H1 (cell line): ENCODE measurements at regions not wholly inside any gene's neighbourhood (a gene's known extent, or its start where the extent isn't known, plus 50 kb on each side); places are given as distances from the start of the nearest gene placed in this dataset.

ENCODE experiments used
- CTCF ChIA-PET: fragments of 300-600 bp; sonication (Branson Sonifier 250); formaldehyde crosslinking; loops from one replicate; lab custom pipeline; 2021; ENCODE audit not compliant: partially characterized antibody; lab: Charles Lee
- POLR2A ChIA-PET: fragments of 300-600 bp; sonication (Branson Sonifier 250); formaldehyde crosslinking; loops from one replicate; lab custom pipeline; 2021; ENCODE audit warnings: inconsistent platforms; ENCODE audit not compliant: partially characterized antibody; lab: Charles Lee
- DNase-seq, 2 experiments: peaks; one replicate each; pipeline versions ENCODE4 v3.0.0 to v3.0.0-alpha.2; 2010 to 2022; ENCODE audit warnings: low spot score in 2 of 2, low read depth in 1 of 2, mixed read lengths in 1 of 2
- FAIRE-seq: peaks from 2 replicates; lab custom pipeline; 2011; peaks lifted over from hg19 to GRCh38; lab: Jason Lieb, UNC
- H2AFZ ChIP-seq: 2 replicates; pipeline ENCODE4 v1.8.1; 2012; ENCODE audit warnings: low read length, inconsistent platforms
- H2AK5ac ChIP-seq: 2 replicates; pipeline ENCODE4 v1.6.1; 2013; ENCODE audit warnings: low read depth, low read length
- H2BK120ac ChIP-seq: replicated peaks from 2 replicates; pipeline ENCODE3; 2013; ENCODE audit warnings: low read depth, low read length, inconsistent platforms
- H2BK12ac ChIP-seq: 2 replicates; pipeline ENCODE4 v1.6.1; 2013; ENCODE audit warnings: low read depth, low read length
- H2BK15ac ChIP-seq: 2 replicates; pipeline ENCODE4 v1.6.1; 2013; ENCODE audit warnings: low read length
- H2BK20ac ChIP-seq: 2 replicates; pipeline ENCODE4 v1.6.1; 2013; ENCODE audit warnings: low read length
- H2BK5ac ChIP-seq: 2 replicates; pipeline ENCODE4 v1.6.1; 2013; ENCODE audit warnings: low read depth, low read length
- H3K14ac ChIP-seq: 2 replicates; pipeline ENCODE4 v1.6.1; 2013; ENCODE audit warnings: inconsistent platforms; ENCODE audit not compliant: insufficient read length
- H3K18ac ChIP-seq: 2 replicates; pipeline ENCODE4 v1.6.1; 2013; ENCODE audit warnings: low read length; ENCODE audit errors: extremely low read depth
- H3K23ac ChIP-seq: 2 replicates; pipeline ENCODE4 v1.6.1; 2013; ENCODE audit warnings: inconsistent platforms; ENCODE audit not compliant: insufficient read length
- H3K23me2 ChIP-seq: 2 replicates; pipeline ENCODE4 v1.6.1; 2013; ENCODE audit warnings: low read depth, low read length
- H3K27ac ChIP-seq: 2 replicates; pipeline ENCODE4 v1.6.1; 2011; ENCODE audit warnings: low read depth, low read length, inconsistent platforms
- H3K27me3 ChIP-seq, 4 experiments: replicated peaks in 1 of 4; 1 replicate in 1 of 4; 2 replicates in 3 of 4; pipeline versions ENCODE4 v1.6.1 to v1.8.1; 2011 to 2013; ENCODE audit warnings: low read length in 3 of 4, mild to moderate bottlenecking in 3 of 4, inconsistent platforms in 2 of 4, mixed read lengths in 2 of 4, moderate library complexity in 1 of 4; ENCODE audit not compliant: control insufficient read depth in 3 of 4, insufficient read depth in 3 of 4; ENCODE audit errors: extremely low read depth in 1 of 4
- H3K36me3 ChIP-seq, 4 experiments: 2 replicates each; pipeline versions ENCODE4 v1.6.1 to v1.8.1; 2011 to 2013; ENCODE audit warnings: mild to moderate bottlenecking in 4 of 4, low read length in 3 of 4, moderate library complexity in 2 of 4, control low read depth in 1 of 4, inconsistent platforms in 1 of 4; ENCODE audit not compliant: insufficient read depth in 4 of 4, control insufficient read depth in 2 of 4
- H3K4ac ChIP-seq: replicated peaks from 2 replicates; pipeline ENCODE3; 2013; ENCODE audit warnings: low read length, low read depth, mixed read lengths, inconsistent platforms; ENCODE audit not compliant: insufficient read length
- H3K4me1 ChIP-seq, 4 experiments: replicated peaks in 1 of 4; 1 replicate in 1 of 4; 2 replicates in 3 of 4; pipeline versions ENCODE4 v1.6.1 to v1.8.1; 2011 to 2013; ENCODE audit warnings: low read length in 3 of 4, inconsistent platforms in 2 of 4, mixed read lengths in 1 of 4; ENCODE audit not compliant: insufficient read depth in 4 of 4, control insufficient read depth in 3 of 4
- H3K4me2 ChIP-seq, 2 experiments: 2 replicates each; pipeline versions ENCODE4 v1.6.1 to v1.8.1; 2011 to 2013; ENCODE audit warnings: low read depth in 2 of 2, low read length in 2 of 2, control low read depth in 1 of 2, inconsistent platforms in 1 of 2, mild to moderate bottlenecking in 1 of 2; ENCODE audit not compliant: insufficient read depth in 1 of 2
- H3K4me3 ChIP-seq, 4 experiments: fragments of 200-600, 300-600 bp in 1 of 4; sonication (generic), shearing (Covaris generic), sonication (Bioruptor Twin) in 1 of 4; 2 replicates each; pipeline versions ENCODE4 v1.5.1 to v1.8.1; 2011 to 2016; ENCODE audit warnings: low read length in 4 of 4, low read depth in 3 of 4, control low read depth in 2 of 4, inconsistent platforms in 2 of 4, mild to moderate bottlenecking in 2 of 4, mixed read lengths in 1 of 4, moderate library complexity in 1 of 4; ENCODE audit not compliant: insufficient read depth in 2 of 4; ENCODE audit errors: extremely low read depth in 1 of 4
- H3K56ac ChIP-seq: replicated peaks from 2 replicates; pipeline ENCODE3; 2013; ENCODE audit warnings: low read depth, mild to moderate bottlenecking, mixed read lengths, low read length, inconsistent platforms; ENCODE audit not compliant: insufficient read length
- H3K79me1 ChIP-seq: 2 replicates; pipeline ENCODE4 v1.6.1; 2013; ENCODE audit warnings: low read depth, low read length, control low read depth
- H3K79me2 ChIP-seq, 2 experiments: 2 replicates each; pipeline versions ENCODE4 v1.6.1 to v1.8.1; 2012 to 2013; ENCODE audit warnings: low read length in 2 of 2, mild to moderate bottlenecking in 2 of 2, inconsistent platforms in 1 of 2; ENCODE audit not compliant: insufficient read depth in 2 of 2, control insufficient read depth in 1 of 2
- H3K9ac ChIP-seq, 4 experiments: replicated peaks in 1 of 4; 1 replicate in 1 of 4; 2 replicates in 3 of 4; pipeline versions ENCODE4 v1.6.1 to v1.8.1; 2011 to 2013; ENCODE audit warnings: low read depth in 3 of 4, low read length in 3 of 4, control low read depth in 2 of 4, mild to moderate bottlenecking in 2 of 4, moderate library complexity in 2 of 4, inconsistent platforms in 1 of 4; ENCODE audit errors: extremely low read depth in 1 of 4
- H3K9me3 ChIP-seq, 2 experiments: 2 replicates each; pipeline versions ENCODE4 v1.6.1 to v1.8.1; 2012 to 2013; ENCODE audit warnings: mild to moderate bottlenecking in 2 of 2, moderate library complexity in 2 of 2, control low read depth in 1 of 2, inconsistent platforms in 1 of 2, low read depth in 1 of 2, low read length in 1 of 2, mixed read lengths in 1 of 2; ENCODE audit not compliant: insufficient read depth in 2 of 2
- H4K20me1 ChIP-seq, 2 experiments: replicated peaks in 1 of 2; 2 replicates each; pipeline versions ENCODE3 to v1.8.1; 2011 to 2013; ENCODE audit warnings: inconsistent platforms in 2 of 2, low read length in 2 of 2, mild to moderate bottlenecking in 1 of 2; ENCODE audit not compliant: insufficient read depth in 2 of 2, control insufficient read depth in 1 of 2
- H4K5ac ChIP-seq: 2 replicates; pipeline ENCODE4 v1.6.1; 2013; ENCODE audit warnings: low read length, low read depth, mixed read lengths, inconsistent platforms; ENCODE audit not compliant: insufficient read length
- H4K8ac ChIP-seq: 2 replicates; pipeline ENCODE4 v1.8.0; 2013; ENCODE audit warnings: mild to moderate bottlenecking, moderate library complexity, low read length, inconsistent platforms; ENCODE audit not compliant: insufficient read depth; ENCODE audit errors: extremely low read depth
- H4K91ac ChIP-seq: replicated peaks from 2 replicates; pipeline ENCODE3; 2013; ENCODE audit warnings: low read length, mixed read lengths, inconsistent platforms; ENCODE audit not compliant: insufficient read length
- CREB1 ChIP-seq: IDR thresholded peaks from 2 replicates; pipeline ENCODE4 v1.6.1; 2012; ENCODE audit warnings: inconsistent platforms
- GABPA ChIP-seq: IDR thresholded peaks from 2 replicates; pipeline ENCODE4 v1.6.1; 2011; ENCODE audit warnings: mild to moderate bottlenecking, low read length, moderate library complexity, borderline replicate concordance; ENCODE audit not compliant: insufficient read depth
- MAFK ChIP-seq: IDR thresholded peaks from 2 replicates; pipeline ENCODE4 v1.6.1; 2012; ENCODE audit warnings: low read depth, mild to moderate bottlenecking, improper control_type of control experiment, low read length
- RAD21 ChIP-seq, 2 experiments: IDR thresholded peaks in 1 of 2; conservative IDR thresholded peaks in 1 of 2; 2 replicates each; pipeline ENCODE4 v1.6.1; 2011; ENCODE audit warnings: low read depth in 2 of 2, low read length in 2 of 2, improper control_type of control experiment in 1 of 2, inconsistent platforms in 1 of 2, mild to moderate bottlenecking in 1 of 2, moderate library complexity in 1 of 2
- RBBP5 ChIP-seq: IDR thresholded peaks from 2 replicates; pipeline ENCODE4 v1.7.1; 2012; ENCODE audit warnings: low read depth, mild to moderate bottlenecking, inconsistent platforms, low read length, moderate library complexity, borderline replicate concordance
- SIRT6 ChIP-seq: IDR thresholded peaks from one replicate; pipeline ENCODE4 v1.7.1; 2012; ENCODE audit warnings: low read length, inconsistent platforms
- WGBS, 2 experiments: shearing (Covaris generic) in 1 of 2; methylation state at CpG; one replicate each; pipeline versions ENCODE4 v1.1.6 to v1.1.7; 2013 to 2015; ENCODE audit warnings: low lambda C conversion rate in 2 of 2, mixed read lengths in 2 of 2, inconsistent platforms in 1 of 2, low coverage in 1 of 2, missing lambda C conversion rate in 1 of 2; ENCODE audit not compliant: insufficient replicate concordance in 2 of 2, insufficient coverage in 1 of 2, insufficient read length in 1 of 2; ENCODE audit errors: extremely low coverage in 1 of 2, missing lambda C conversion rate in 1 of 2; 5-methylcytosine and 5-hydroxymethylcytosine counted together
- TF ChIP-seq, protein P1 (sequence below): IDR thresholded peaks from 2 replicates; pipeline ENCODE4 v1.6.1; 2011; ENCODE audit warnings: low read depth, mild to moderate bottlenecking, low read length; ENCODE audit not compliant: insufficient read depth

DNA sequence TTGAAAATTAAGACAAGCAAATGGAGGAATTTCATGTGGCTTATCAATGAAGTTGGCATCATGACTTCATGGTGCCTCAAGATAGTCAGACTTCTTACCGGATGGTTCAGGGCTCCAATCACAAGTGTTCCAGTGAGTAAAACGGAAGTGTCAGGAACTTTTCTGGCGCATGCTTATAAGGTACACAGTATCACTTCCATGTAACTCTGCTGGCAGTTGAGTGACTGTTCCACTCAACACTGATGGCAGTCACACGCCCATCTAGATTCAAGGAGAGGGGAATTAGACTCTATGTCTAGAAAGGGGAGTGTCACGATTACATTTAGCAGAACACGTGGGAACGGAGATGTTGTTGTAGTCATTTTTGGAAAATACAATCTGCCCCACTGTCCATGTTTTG lies 114.3 kb downstream of the KCTD15 start:
- H3K79me2 ChIP-seq: no peaks in the 10 kb centered on the region
- no peak overlapping the region for H3K18ac ChIP-seq
- H3K4ac ChIP-seq: no peak overlapping the region
- H4K8ac ChIP-seq: no peak overlapping the region
- no peak overlapping the region for H2BK20ac ChIP-seq
- no peak overlapping the region for H2BK5ac ChIP-seq
- H4K5ac ChIP-seq: no peak overlapping the region
- peaks cover 0 to 5% (median 0%) of the 10 kb centered on the region in 4 experiments; a peak in 3 of 7 replicates for H3K4me1 ChIP-seq
- no peak overlapping the region for H2BK120ac ChIP-seq
- no peak overlapping the region for H2BK15ac ChIP-seq
- no peak overlapping the region for H3K9ac ChIP-seq
- TF ChIP-seq RAD21 (IDR thresholded peaks at IDR 0.05 in 1 of 2, conservative IDR thresholded peaks at IDR 0.05 in 1 of 2; ENCODE audit: low read depth in 2 of 2, low read length in 2 of 2) (no peak), MAFK (no peak), RBBP5 (no peak), CREB1 (no peak), SIRT6 (no peak), GABPA (no peak)
- TF ChIP-seq, protein P1, sequence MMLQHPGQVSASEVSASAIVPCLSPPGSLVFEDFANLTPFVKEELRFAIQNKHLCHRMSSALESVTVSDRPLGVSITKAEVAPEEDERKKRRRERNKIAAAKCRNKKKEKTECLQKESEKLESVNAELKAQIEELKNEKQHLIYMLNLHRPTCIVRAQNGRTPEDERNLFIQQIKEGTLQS: no peak
- no peaks in the 10 kb centered on the region for H4K20me1 ChIP-seq
- FAIRE-seq (no peak), DNase-seq (no peak)
- H2AK5ac ChIP-seq: no peak overlapping the region
- H2AFZ ChIP-seq: no peak overlapping the region
- peaks cover 12% of the 10 kb centered on the region; the same call in 1 of the 2 replicates for H3K23me2 ChIP-seq
- no peak overlapping the region for H3K14ac ChIP-seq
- no peak overlapping the region for H3K4me2 ChIP-seq
- ChIA-PET CTCF (interaction anchor here (0.6 to 1.7 kb wide), 4 partner anchors 14 to 185 kb away, joined by 3 to 4 read pairs (median 3); no protein-coding TSS in a partner anchor), POLR2A (interaction anchor here (0.6 to 1.3 kb wide), 4 partner anchors 11 to 19 kb away, joined by 3 to 4 read pairs (median 4); no protein-coding TSS in a partner anchor)
- H3K36me3 ChIP-seq: no peaks in the 10 kb centered on the region
- H3K56ac ChIP-seq: no peak overlapping the region
- 88% methylated on average over 7 of the region's 7 CpGs; no CpG with 5 or more reads in 1 of the 2 experiments for WGBS, 2 experiments
- no peaks in the 10 kb centered on the region; the same call in 1 of the 2 replicates for H3K79me1 ChIP-seq
- H3K23ac ChIP-seq: no peak overlapping the region
- H2BK12ac ChIP-seq: no peak overlapping the region
- H4K91ac ChIP-seq: no peak overlapping the region
- H3K9me3 ChIP-seq: no peaks in the 10 kb centered on the region
- no peaks in the 10 kb centered on the region; a peak in 2 of 7 replicates for H3K27me3 ChIP-seq
- H3K4me3 ChIP-seq: no peak overlapping the region
- H3K27ac ChIP-seq: no peak overlapping the region
